ENCODE measurements at regions not wholly inside any gene's neighbourhood (a gene's known extent, or its start where the extent isn't known, plus 50 kb on each side); places are given as distances from the start of the nearest gene placed in this dataset.

DNA sequence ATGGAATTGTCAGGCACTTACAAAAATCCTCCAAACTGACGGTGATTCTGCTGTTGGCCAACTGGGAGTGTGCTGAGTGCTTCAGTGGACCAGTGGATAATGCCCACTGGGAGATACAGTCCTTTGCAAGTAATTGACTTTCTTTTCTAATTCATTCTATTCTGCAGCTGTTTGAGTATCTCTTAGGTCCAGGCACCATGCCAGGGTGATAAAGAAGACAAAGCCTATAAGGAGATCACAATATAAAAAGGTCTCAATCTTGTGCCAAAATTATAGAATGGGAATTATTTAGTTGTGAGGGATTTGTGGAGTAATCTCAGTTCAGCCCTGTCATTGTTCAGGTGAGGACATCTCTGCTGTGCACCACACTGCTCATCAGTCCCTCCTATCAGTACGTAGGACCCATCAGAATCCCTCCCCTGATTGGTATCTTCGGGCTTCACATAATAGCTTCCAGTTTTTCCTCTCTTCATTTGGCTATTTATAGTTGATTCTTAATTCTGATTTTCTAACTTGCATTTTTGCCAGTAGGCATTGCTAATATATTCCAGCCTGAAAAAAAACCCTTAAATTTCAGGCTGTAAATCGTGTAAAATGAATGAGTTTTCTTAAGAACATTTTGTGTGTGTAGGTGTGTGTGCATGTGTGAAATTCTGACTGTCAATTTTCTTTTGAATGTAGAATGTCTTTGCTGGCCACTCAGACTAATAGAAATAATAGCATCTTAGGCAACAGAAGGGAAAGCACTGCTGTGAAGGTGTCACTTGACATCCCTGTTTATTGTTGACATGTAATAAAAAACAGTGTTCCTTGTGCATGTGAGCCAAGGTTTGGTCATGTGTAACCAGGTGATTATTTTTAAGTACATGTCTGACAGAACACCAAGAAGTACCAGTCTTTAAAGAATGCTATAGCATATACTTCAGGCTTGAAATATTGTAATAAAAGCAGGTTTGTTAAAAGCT lies 457.6 kb upstream of the RGS6 start:
- no peak overlapping the region for H3K27ac Mint-ChIP-seq
- no peaks in the 10 kb centered on the region for H3K9me3 Mint-ChIP-seq
- TF ChIP-seq CTCF (IDR thresholded peaks at IDR 0.05), result no peak
- DNase-seq, result no peak
- peaks cover 8% of the 10 kb centered on the region for H3K4me1 Mint-ChIP-seq
- no peak overlapping the region for H3K4me3 Mint-ChIP-seq
- H3K36me3 Mint-ChIP-seq (ENCODE audit: low read depth), result peaks cover 4% of the 10 kb centered on the region
- peaks cover 3% of the 10 kb centered on the region for H3K27me3 Mint-ChIP-seq (ENCODE audit: low read depth, poor library complexity)

- TF ChIP-seq CTCF (IDR thresholded peaks at IDR 0.05), result no peak
These were observed 456.3 kb upstream of the RGS6 start for GRCh38 chr14:71475916-71476315.

DNA sequence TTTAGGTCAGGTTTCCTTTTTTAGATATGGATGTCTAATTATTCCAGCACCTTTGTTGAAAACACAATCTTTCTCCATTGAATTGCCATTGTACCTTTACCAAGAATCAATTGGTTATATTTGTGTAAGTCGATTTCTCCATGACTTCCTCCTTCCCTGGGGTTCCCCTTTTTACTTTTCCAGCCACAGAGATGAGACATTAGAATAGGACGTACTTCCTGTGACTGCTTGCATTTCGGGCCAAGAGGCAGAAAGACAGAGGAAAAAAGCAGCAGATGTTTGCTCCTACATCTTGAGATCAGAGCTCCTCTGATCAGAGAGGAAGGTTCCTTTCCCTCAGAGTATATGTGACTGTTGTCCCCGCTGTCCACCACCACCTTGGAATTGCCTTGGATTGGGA lies 453.7 kb upstream of the RGS6 start:
- TF ChIP-seq CTCF (IDR thresholded peaks at IDR 0.05), result no peak
- peak overlapping the region; percentile 64 for H3K27ac Mint-ChIP-seq
- H3K27me3 Mint-ChIP-seq (ENCODE audit: low read depth, poor library complexity), result no peaks in the 10 kb centered on the region
- H3K36me3 Mint-ChIP-seq (ENCODE audit: low read depth), result peaks cover 4% of the 10 kb centered on the region
- H3K9me3 Mint-ChIP-seq, result no peaks in the 10 kb centered on the region
- H3K4me1 Mint-ChIP-seq, result peaks cover 33% of the 10 kb centered on the region
- H3K4me3 Mint-ChIP-seq, result no peak overlapping the region
- DNase-seq, result no peak

More at GRCh38 chr14:71475916-71476315, 456.3 kb upstream of the RGS6 start:
- no peak for DNase-seq
- Mint-ChIP-seq H3K27me3 (ENCODE audit: low read depth, poor library complexity) (peaks cover 3% of the 10 kb centered on the region), H3K9me3 (no peaks in the 10 kb centered on the region), H3K4me1 (peaks cover 11% of the 10 kb centered on the region), H3K4me3 (no peak overlapping the region), H3K27ac (no peak overlapping the region), H3K36me3 (ENCODE audit: low read depth) (peaks cover 4% of the 10 kb centered on the region)

DNA sequence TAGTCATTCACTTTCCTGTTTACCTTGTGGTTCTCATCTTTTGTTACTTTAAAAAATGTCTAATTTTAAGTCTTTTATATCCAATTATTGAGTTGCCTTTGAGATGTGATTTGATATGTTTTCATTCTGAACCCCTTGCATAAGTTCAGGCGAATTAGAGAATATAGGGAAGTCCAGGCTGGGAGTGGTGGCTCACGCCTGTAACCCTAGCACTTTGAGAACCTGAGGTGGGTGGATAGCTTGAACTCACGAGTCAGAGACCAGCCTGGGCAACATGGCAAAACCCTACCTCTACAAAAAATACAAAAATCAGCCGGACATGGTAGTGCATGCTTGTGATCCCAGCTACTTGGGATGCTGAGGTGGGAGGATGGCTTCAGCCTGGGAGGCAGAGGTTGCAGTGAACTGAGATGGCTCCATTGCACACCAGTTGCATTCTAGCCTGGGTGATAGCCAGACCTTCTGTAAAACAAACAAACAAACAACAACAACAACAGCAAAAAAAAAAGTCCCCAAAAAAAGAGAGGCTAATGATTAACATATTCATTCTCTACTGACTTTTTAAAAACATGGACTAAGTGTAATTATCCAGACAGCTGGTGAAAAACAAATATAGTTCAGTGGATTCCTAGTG lies 451.1 kb upstream of the RGS6 start:
- no peak for TF ChIP-seq CTCF (IDR thresholded peaks at IDR 0.05)
- H3K27ac Mint-ChIP-seq, result no peak overlapping the region
- no peaks in the 10 kb centered on the region for H3K9me3 Mint-ChIP-seq
- H3K36me3 Mint-ChIP-seq (ENCODE audit: low read depth), result peaks cover 20% of the 10 kb centered on the region
- H3K4me1 Mint-ChIP-seq, result peaks cover 34% of the 10 kb centered on the region
- no peak for DNase-seq
- H3K27me3 Mint-ChIP-seq (ENCODE audit: low read depth, poor library complexity), result no peaks in the 10 kb centered on the region
- H3K4me3 Mint-ChIP-seq, result no peak overlapping the region

DNA sequence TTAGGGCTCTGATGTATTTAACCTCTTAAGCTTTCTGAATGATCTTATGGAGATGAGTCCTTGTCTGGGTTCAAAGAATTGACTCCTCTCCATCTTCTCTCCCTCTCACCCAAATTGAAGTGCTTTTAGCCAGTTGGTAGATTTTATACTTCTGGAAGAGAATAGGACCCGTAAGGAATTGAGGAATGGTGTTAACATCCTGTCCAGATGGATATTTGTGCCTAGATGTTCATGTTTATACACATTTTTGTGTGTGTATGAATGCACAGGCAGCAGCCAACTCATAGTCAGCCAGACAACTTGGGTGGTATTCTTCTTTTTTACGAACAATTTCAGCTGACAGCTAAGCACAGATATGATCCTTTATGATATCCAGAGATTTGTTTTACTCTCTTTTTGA lies 449.6 kb upstream of the RGS6 start:
- no peak for TF ChIP-seq CTCF (IDR thresholded peaks at IDR 0.05)
- Mint-ChIP-seq H3K36me3 (ENCODE audit: low read depth) (peaks cover 19% of the 10 kb centered on the region), H3K4me1 (peaks cover 34% of the 10 kb centered on the region), H3K27ac (no peak overlapping the region), H3K27me3 (ENCODE audit: low read depth, poor library complexity) (no peaks in the 10 kb centered on the region), H3K4me3 (no peak overlapping the region), H3K9me3 (no peaks in the 10 kb centered on the region)
- no peak for DNase-seq
